ENCODE measurements at regions not wholly inside any gene's neighbourhood (a gene's known extent, or its start where the extent isn't known, plus 50 kb on each side); places are given as distances from the start of the nearest gene placed in this dataset.

DNA sequence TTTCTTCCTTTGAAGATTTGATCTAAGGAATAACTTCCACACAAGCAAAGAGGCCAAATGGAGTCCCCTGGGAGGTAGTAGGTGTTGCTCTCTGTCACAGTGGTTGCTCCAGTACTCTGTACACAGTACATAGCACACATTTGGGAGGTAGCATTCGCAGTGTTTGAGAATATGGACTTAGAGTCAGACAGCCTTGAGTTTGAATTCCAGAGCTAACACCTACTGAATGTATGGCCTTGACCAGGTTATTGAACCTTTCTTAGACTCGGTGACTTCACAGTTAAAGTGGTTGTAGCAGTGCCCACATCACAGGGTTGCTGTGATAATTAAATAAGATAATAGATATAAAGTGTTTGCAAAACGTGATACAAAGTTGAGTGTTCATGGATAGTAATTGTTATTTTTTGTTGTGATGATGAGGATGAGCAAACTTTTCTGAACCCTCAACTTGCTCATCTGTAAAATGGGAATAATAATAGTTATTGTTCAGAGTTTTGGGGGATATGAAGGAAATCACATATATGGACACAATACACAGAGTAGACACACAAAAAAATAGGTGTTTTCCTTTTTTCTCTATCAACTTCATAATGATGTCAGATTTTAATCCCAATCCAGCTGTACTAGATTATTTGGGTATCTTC is 271.6 kb upstream of the CRY1 start (continued):
- TF ChIP-seq ZNF44 (CRISPR knock-in tag; IDR thresholded peaks at IDR 0.05) = no peak
- no peak for TF ChIP-seq NCOA1 (CRISPR knock-in tag; IDR thresholded peaks at IDR 0.05)
- TF ChIP-seq, protein P1, sequence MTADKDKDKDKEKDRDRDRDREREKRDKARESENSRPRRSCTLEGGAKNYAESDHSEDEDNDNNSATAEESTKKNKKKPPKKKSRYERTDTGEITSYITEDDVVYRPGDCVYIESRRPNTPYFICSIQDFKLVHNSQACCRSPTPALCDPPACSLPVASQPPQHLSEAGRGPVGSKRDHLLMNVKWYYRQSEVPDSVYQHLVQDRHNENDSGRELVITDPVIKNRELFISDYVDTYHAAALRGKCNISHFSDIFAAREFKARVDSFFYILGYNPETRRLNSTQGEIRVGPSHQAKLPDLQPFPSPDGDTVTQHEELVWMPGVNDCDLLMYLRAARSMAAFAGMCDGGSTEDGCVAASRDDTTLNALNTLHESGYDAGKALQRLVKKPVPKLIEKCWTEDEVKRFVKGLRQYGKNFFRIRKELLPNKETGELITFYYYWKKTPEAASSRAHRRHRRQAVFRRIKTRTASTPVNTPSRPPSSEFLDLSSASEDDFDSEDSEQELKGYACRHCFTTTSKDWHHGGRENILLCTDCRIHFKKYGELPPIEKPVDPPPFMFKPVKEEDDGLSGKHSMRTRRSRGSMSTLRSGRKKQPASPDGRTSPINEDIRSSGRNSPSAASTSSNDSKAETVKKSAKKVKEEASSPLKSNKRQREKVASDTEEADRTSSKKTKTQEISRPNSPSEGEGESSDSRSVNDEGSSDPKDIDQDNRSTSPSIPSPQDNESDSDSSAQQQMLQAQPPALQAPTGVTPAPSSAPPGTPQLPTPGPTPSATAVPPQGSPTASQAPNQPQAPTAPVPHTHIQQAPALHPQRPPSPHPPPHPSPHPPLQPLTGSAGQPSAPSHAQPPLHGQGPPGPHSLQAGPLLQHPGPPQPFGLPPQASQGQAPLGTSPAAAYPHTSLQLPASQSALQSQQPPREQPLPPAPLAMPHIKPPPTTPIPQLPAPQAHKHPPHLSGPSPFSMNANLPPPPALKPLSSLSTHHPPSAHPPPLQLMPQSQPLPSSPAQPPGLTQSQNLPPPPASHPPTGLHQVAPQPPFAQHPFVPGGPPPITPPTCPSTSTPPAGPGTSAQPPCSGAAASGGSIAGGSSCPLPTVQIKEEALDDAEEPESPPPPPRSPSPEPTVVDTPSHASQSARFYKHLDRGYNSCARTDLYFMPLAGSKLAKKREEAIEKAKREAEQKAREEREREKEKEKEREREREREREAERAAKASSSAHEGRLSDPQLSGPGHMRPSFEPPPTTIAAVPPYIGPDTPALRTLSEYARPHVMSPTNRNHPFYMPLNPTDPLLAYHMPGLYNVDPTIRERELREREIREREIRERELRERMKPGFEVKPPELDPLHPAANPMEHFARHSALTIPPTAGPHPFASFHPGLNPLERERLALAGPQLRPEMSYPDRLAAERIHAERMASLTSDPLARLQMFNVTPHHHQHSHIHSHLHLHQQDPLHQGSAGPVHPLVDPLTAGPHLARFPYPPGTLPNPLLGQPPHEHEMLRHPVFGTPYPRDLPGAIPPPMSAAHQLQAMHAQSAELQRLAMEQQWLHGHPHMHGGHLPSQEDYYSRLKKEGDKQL (CRISPR knock-in tag; IDR thresholded peaks at IDR 0.05; ENCODE audit: low read depth) = no peak
- peak; percentile 50; the same call in 1 of the 2 replicates for TF ChIP-seq RXRA (CRISPR knock-in tag; IDR thresholded peaks at IDR 0.05)
- no peak for TF ChIP-seq ZFP1 (CRISPR knock-in tag; IDR thresholded peaks at IDR 0.05)
- no peak for TF ChIP-seq MED13 (CRISPR knock-in tag; IDR thresholded peaks at IDR 0.05)
- no peak for TF ChIP-seq ZNF615 (CRISPR knock-in tag; IDR thresholded peaks at IDR 0.05; ENCODE audit: borderline replicate concordance)
- peak; percentile 60; the same call in 1 of the 2 replicates for TF ChIP-seq ZSCAN21 (CRISPR knock-in tag; IDR thresholded peaks at IDR 0.05; ENCODE audit: borderline replicate concordance)
- no peak for TF ChIP-seq MYC (CRISPR knock-in tag; IDR thresholded peaks at IDR 0.05; ENCODE audit: borderline replicate concordance)
- no peak for TF ChIP-seq ZFP36 (IDR thresholded peaks at IDR 0.05; ENCODE audit: borderline replicate concordance, low read depth, low read length, partially characterized antibody)
- peak; percentile 69 for TF ChIP-seq CBFB (CRISPR knock-in tag; IDR thresholded peaks at IDR 0.05)
- TF ChIP-seq, protein P2, sequence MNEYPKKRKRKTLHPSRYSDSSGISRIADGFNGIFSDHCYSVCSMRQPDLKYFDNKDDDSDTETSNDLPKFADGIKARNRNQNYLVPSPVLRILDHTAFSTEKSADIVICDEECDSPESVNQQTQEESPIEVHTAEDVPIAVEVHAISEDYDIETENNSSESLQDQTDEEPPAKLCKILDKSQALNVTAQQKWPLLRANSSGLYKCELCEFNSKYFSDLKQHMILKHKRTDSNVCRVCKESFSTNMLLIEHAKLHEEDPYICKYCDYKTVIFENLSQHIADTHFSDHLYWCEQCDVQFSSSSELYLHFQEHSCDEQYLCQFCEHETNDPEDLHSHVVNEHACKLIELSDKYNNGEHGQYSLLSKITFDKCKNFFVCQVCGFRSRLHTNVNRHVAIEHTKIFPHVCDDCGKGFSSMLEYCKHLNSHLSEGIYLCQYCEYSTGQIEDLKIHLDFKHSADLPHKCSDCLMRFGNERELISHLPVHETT (CRISPR knock-in tag; conservative IDR thresholded peaks at IDR 0.05) = no peak
- TF ChIP-seq ZNF605 (CRISPR knock-in tag; IDR thresholded peaks at IDR 0.05) = no peak
- no peak for TF ChIP-seq HMGA1 (CRISPR knock-in tag; conservative IDR thresholded peaks at IDR 0.05)
- TF ChIP-seq SP1 (IDR thresholded peaks at IDR 0.05) = no peak
- no peak for TF ChIP-seq SP1 (CRISPR knock-in tag; IDR thresholded peaks at IDR 0.05)
- TF ChIP-seq, protein P3, sequence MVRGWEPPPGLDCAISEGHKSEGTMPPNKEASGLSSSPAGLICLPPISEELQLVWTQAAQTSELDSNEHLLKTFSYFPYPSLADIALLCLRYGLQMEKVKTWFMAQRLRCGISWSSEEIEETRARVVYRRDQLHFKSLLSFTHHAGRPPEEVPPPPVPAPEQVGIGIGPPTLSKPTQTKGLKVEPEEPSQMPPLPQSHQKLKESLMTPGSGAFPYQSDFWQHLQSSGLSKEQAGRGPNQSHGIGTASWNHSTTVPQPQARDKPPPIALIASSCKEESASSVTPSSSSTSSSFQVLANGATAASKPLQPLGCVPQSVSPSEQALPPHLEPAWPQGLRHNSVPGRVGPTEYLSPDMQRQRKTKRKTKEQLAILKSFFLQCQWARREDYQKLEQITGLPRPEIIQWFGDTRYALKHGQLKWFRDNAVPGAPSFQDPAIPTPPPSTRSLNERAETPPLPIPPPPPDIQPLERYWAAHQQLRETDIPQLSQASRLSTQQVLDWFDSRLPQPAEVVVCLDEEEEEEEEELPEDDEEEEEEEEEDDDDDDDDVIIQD (CRISPR knock-in tag; IDR thresholded peaks at IDR 0.05; ENCODE audit: low read depth) = no peak
- TF ChIP-seq, protein P4, sequence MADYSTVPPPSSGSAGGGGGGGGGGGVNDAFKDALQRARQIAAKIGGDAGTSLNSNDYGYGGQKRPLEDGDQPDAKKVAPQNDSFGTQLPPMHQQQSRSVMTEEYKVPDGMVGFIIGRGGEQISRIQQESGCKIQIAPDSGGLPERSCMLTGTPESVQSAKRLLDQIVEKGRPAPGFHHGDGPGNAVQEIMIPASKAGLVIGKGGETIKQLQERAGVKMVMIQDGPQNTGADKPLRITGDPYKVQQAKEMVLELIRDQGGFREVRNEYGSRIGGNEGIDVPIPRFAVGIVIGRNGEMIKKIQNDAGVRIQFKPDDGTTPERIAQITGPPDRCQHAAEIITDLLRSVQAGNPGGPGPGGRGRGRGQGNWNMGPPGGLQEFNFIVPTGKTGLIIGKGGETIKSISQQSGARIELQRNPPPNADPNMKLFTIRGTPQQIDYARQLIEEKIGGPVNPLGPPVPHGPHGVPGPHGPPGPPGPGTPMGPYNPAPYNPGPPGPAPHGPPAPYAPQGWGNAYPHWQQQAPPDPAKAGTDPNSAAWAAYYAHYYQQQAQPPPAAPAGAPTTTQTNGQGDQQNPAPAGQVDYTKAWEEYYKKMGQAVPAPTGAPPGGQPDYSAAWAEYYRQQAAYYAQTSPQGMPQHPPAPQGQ (CRISPR knock-in tag; IDR thresholded peaks at IDR 0.05; ENCODE audit: borderline replicate concordance) = no peak
- no peak for TF ChIP-seq ZNF839 (CRISPR knock-in tag; IDR thresholded peaks at IDR 0.05; ENCODE audit: borderline replicate concordance)
- TF ChIP-seq ZNF660 (CRISPR knock-in tag; IDR thresholded peaks at IDR 0.05; ENCODE audit: borderline replicate concordance, low read depth) = no peak
